ENCODE measurements at regions not wholly inside any gene's neighbourhood (a gene's known extent, or its start where the extent isn't known, plus 50 kb on each side); places are given as distances from the start of the nearest gene placed in this dataset.

- H4K20me1 ChIP-seq (ENCODE audit: control insufficient read depth, insufficient read depth, low read length, poor library complexity, severe bottlenecking) = no peaks in the 10 kb centered on the region
- POLR2A ChIA-PET = no interaction called here
- H3K27me3 Mint-ChIP-seq = peaks cover 16% of the 10 kb centered on the region
- no peak overlapping the region for H3K27ac ChIP-seq (ENCODE audit: low read length in 2 of 2)
- intact Hi-C loops (cut with micrococcal nuclease) = no loop called here
- TF ChIP-seq EZH2 (IDR thresholded peaks at IDR 0.05; ENCODE audit: borderline replicate concordance, insufficient read depth, low read depth, low read length, poor library complexity, severe bottlenecking) = no peak
- no peak for TF ChIP-seq CTCF (IDR thresholded peaks at IDR 0.05)
- no peaks in the 10 kb centered on the region for H3K4me1 ChIP-seq (ENCODE audit: control insufficient read depth in 2 of 2, insufficient read depth in 2 of 2, low read length in 2 of 2)
- no peaks in the 10 kb centered on the region for H3K36me3 ChIP-seq (replicated peaks in 1 of 2; ENCODE audit: control extremely low read depth in 1 of 2, control insufficient read depth in 1 of 2, extremely low read depth in 1 of 2, insufficient read depth in 2 of 2, low read length in 1 of 2)
- no peak overlapping the region for H3K4me3 ChIP-seq (ENCODE audit: control extremely low read depth in 1 of 5, extremely low read depth in 1 of 5, insufficient read depth in 1 of 5, low read depth in 2 of 5, low read length in 4 of 5)
- peaks cover 0 to 6% (median 2%) of the 10 kb centered on the region in 4 experiments for H3K27me3 ChIP-seq (replicated peaks in 1 of 4; ENCODE audit: control extremely low read depth in 1 of 4, control insufficient read depth in 3 of 4, insufficient read depth in 4 of 4, low read length in 3 of 4)
- CTCF ChIA-PET = no interaction called here
- ATAC-seq (ENCODE audit: low read depth) (no peak), DNase-seq (no peak)
- WGBS (ENCODE audit: insufficient coverage) = no CpG with 5 or more reads among the region's 1 CpG
- H3K9ac ChIP-seq (ENCODE audit: low read length) = no peak overlapping the region
- H3K4me3 Mint-ChIP-seq = no peak overlapping the region
- no peak overlapping the region for H3K27ac Mint-ChIP-seq
- no peak overlapping the region for H3K4me2 ChIP-seq (replicated peaks; ENCODE audit: low read depth, low read length, poor library complexity, severe bottlenecking)
- H2AFZ ChIP-seq (ENCODE audit: insufficient read depth, low read depth, low read length, poor library complexity, severe bottlenecking) = no peak overlapping the region
- H3K79me2 ChIP-seq (ENCODE audit: control insufficient read depth, insufficient read depth, low read length) = no peaks in the 10 kb centered on the region
- H3K9me3 Mint-ChIP-seq (ENCODE audit: insufficient read depth) = no peaks in the 10 kb centered on the region
- H3K9me3 ChIP-seq (ENCODE audit: control extremely low read depth in 1 of 3, control insufficient read depth in 2 of 3, insufficient read depth in 1 of 3, low read length in 2 of 3) = no peaks in the 10 kb centered on the region
- no peaks in the 10 kb centered on the region for H3K4me1 Mint-ChIP-seq
These were observed 83.1 kb upstream of the NPVF start for GRCh38 chr7:25311346-25311745.

- Histone ChIP-seq H3K79me2 (ENCODE audit: control insufficient read depth, insufficient read depth, low read length) (no peaks in the 10 kb centered on the region), H3K4me1 (ENCODE audit: control insufficient read depth in 2 of 2, insufficient read depth in 2 of 2, low read length in 2 of 2) (no peaks in the 10 kb centered on the region), H3K9ac (ENCODE audit: low read length) (no peak overlapping the region), H4K20me1 (ENCODE audit: control insufficient read depth, insufficient read depth, low read length, poor library complexity, severe bottlenecking) (no peaks in the 10 kb centered on the region), H2AFZ (ENCODE audit: insufficient read depth, low read depth, low read length, poor library complexity, severe bottlenecking) (no peak overlapping the region), H3K27me3 (replicated peaks in 1 of 4; ENCODE audit: control extremely low read depth in 1 of 4, control insufficient read depth in 3 of 4, insufficient read depth in 4 of 4, low read length in 3 of 4) (peaks cover 0 to 4% (median 2%) of the 10 kb centered on the region in 4 experiments), H3K36me3 (replicated peaks in 1 of 2; ENCODE audit: control extremely low read depth in 1 of 2, control insufficient read depth in 1 of 2, extremely low read depth in 1 of 2, insufficient read depth in 2 of 2, low read length in 1 of 2) (no peaks in the 10 kb centered on the region), H3K4me3 (ENCODE audit: control extremely low read depth in 1 of 5, extremely low read depth in 1 of 5, insufficient read depth in 1 of 5, low read depth in 2 of 5, low read length in 4 of 5) (no peak overlapping the region), H3K9me3 (ENCODE audit: control extremely low read depth in 1 of 3, control insufficient read depth in 2 of 3, insufficient read depth in 1 of 3, low read length in 2 of 3) (no peaks in the 10 kb centered on the region), H3K4me2 (replicated peaks; ENCODE audit: low read depth, low read length, poor library complexity, severe bottlenecking) (no peak overlapping the region), H3K27ac (ENCODE audit: low read length in 2 of 2) (no peak overlapping the region)
- no peak overlapping the region for H3K4me3 Mint-ChIP-seq
- H3K27me3 Mint-ChIP-seq = peaks cover 13% of the 10 kb centered on the region
- intact Hi-C loops (cut with micrococcal nuclease) = no loop called here
- H3K4me1 Mint-ChIP-seq = no peaks in the 10 kb centered on the region
- no peak overlapping the region for H3K27ac Mint-ChIP-seq
- no peaks in the 10 kb centered on the region for H3K9me3 Mint-ChIP-seq (ENCODE audit: insufficient read depth)
- DNase-seq = no peak
- ChIA-PET CTCF (no interaction called here), POLR2A (no interaction called here)
- ATAC-seq (ENCODE audit: low read depth) = no peak
- WGBS (ENCODE audit: insufficient coverage) = 72% methylated on average over 3 of the region's 6 CpGs
- TF ChIP-seq EZH2 (IDR thresholded peaks at IDR 0.05; ENCODE audit: borderline replicate concordance, insufficient read depth, low read depth, low read length, poor library complexity, severe bottlenecking) = no peak
- no peak for TF ChIP-seq CTCF (IDR thresholded peaks at IDR 0.05)
These were observed 84.7 kb upstream of the NPVF start for GRCh38 chr7:25312968-25313367.
